ENCODE measurements at regions not wholly inside any gene's neighbourhood (a gene's known extent, or its start where the extent isn't known, plus 50 kb on each side); places are given as distances from the start of the nearest gene placed in this dataset.

DNA sequence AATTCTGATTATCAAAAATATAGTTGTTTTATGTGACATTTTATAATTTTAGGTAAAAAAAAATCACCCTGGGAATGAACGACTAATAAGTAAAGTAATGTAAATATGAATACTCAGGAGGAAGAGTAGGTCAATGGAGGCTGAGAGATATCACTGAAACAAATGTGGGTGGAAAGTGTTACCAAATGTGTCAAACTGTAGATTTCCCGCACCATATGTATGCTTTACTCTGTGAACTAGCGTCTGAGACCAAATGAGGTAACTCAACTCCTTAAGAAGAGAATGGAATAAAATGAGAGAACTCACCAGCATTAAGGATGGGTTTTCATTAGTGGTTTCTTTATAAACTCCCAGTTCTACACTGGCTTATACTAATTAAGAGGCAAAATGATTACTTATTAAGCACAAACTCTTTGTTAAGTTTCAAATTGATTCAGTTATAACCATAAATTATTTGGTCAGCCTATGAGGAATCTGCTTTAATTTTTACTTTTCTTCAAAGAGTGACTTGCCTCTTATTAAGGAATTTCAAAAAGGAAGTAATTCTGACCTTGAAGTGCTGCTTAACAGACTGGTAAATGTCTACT is 784.7 kb upstream of the GJE1 start:
- Histone ChIP-seq H2AFZ (ENCODE audit: low read depth, low read length) (no peak overlapping the region), H3K4me2 (ENCODE audit: low read length) (no peak overlapping the region), H4K20me1 (ENCODE audit: insufficient read depth) (no peaks in the 10 kb centered on the region), H3K9me3 (ENCODE audit: low read length) (no peaks in the 10 kb centered on the region), H3K36me3 (ENCODE audit: insufficient read depth, low read length) (no peaks in the 10 kb centered on the region), H3F3A (ENCODE audit: insufficient read depth, low read length, poor library complexity, severe bottlenecking) (no peaks in the 10 kb centered on the region), H3K27ac (ENCODE audit: low read length) (no peak overlapping the region), H3K9ac (ENCODE audit: low read length) (no peak overlapping the region), H3K79me2 (replicated peaks; ENCODE audit: insufficient read depth, low read length) (no peaks in the 10 kb centered on the region), H3K27me3 (ENCODE audit: insufficient read depth, low read depth, low read length) (no peaks in the 10 kb centered on the region), H3K4me3 (ENCODE audit: low read length) (no peak overlapping the region), H3K9me2 (ENCODE audit: insufficient read depth, low read length) (no peaks in the 10 kb centered on the region)
- TF ChIP-seq POLR2AphosphoS5 (IDR thresholded peaks at IDR 0.05) = no peak
- TF ChIP-seq RAD21 (conservative IDR thresholded peaks at IDR 0.05) = no peak
- TF ChIP-seq TAF1 (IDR thresholded peaks at IDR 0.05; ENCODE audit: low read depth) = no peak
- no peak for TF ChIP-seq REST (IDR thresholded peaks at IDR 0.05; ENCODE audit: borderline replicate concordance)
- TF ChIP-seq SMC3 (conservative IDR thresholded peaks at IDR 0.05; ENCODE audit: poor library complexity) = no peak
- TF ChIP-seq, protein P1, sequence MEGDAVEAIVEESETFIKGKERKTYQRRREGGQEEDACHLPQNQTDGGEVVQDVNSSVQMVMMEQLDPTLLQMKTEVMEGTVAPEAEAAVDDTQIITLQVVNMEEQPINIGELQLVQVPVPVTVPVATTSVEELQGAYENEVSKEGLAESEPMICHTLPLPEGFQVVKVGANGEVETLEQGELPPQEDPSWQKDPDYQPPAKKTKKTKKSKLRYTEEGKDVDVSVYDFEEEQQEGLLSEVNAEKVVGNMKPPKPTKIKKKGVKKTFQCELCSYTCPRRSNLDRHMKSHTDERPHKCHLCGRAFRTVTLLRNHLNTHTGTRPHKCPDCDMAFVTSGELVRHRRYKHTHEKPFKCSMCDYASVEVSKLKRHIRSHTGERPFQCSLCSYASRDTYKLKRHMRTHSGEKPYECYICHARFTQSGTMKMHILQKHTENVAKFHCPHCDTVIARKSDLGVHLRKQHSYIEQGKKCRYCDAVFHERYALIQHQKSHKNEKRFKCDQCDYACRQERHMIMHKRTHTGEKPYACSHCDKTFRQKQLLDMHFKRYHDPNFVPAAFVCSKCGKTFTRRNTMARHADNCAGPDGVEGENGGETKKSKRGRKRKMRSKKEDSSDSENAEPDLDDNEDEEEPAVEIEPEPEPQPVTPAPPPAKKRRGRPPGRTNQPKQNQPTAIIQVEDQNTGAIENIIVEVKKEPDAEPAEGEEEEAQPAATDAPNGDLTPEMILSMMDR (IDR thresholded peaks at IDR 0.05; ENCODE audit: poor library complexity, severe bottlenecking) = no peak
- no peak for TF ChIP-seq MXI1 (conservative IDR thresholded peaks at IDR 0.05; ENCODE audit: poor library complexity, severe bottlenecking)

- Histone ChIP-seq H3K4me2 (ENCODE audit: low read length) (no peak overlapping the region), H3K9ac (ENCODE audit: low read length) (no peak overlapping the region), H4K20me1 (ENCODE audit: insufficient read depth) (no peaks in the 10 kb centered on the region), H3K27ac (ENCODE audit: low read length) (no peak overlapping the region), H3K36me3 (ENCODE audit: insufficient read depth, low read length) (no peaks in the 10 kb centered on the region), H3K4me3 (ENCODE audit: low read length) (no peak overlapping the region), H2AFZ (ENCODE audit: low read depth, low read length) (no peak overlapping the region), H3K9me2 (ENCODE audit: insufficient read depth, low read length) (no peaks in the 10 kb centered on the region), H3F3A (ENCODE audit: insufficient read depth, low read length, poor library complexity, severe bottlenecking) (no peaks in the 10 kb centered on the region), H3K79me2 (replicated peaks; ENCODE audit: insufficient read depth, low read length) (no peaks in the 10 kb centered on the region), H3K27me3 (ENCODE audit: insufficient read depth, low read depth, low read length) (no peaks in the 10 kb centered on the region), H3K9me3 (ENCODE audit: low read length) (no peaks in the 10 kb centered on the region)
- TF ChIP-seq, protein P1 (IDR thresholded peaks at IDR 0.05; ENCODE audit: poor library complexity, severe bottlenecking) = no peak
- TF ChIP-seq REST (IDR thresholded peaks at IDR 0.05; ENCODE audit: borderline replicate concordance) (no peak), POLR2AphosphoS5 (IDR thresholded peaks at IDR 0.05) (no peak), EZH2 (IDR thresholded peaks at IDR 0.05; ENCODE audit: borderline replicate concordance, insufficient read depth, low read length, poor library complexity, severe bottlenecking) (no peak), RAD21 (conservative IDR thresholded peaks at IDR 0.05) (no peak), TAF1 (IDR thresholded peaks at IDR 0.05; ENCODE audit: low read depth) (no peak), SMC3 (conservative IDR thresholded peaks at IDR 0.05; ENCODE audit: poor library complexity) (no peak), EP300 (conservative IDR thresholded peaks at IDR 0.05; ENCODE audit: poor library complexity, severe bottlenecking) (no peak), MXI1 (conservative IDR thresholded peaks at IDR 0.05; ENCODE audit: poor library complexity, severe bottlenecking) (no peak)
These were observed 785.6 kb upstream of the GJE1 start for GRCh38 chr6:141347086-141347485.

Data from neural cell (in vitro differentiated cells).